NCI-H128 (cell line): ENCODE measurements at regions not wholly inside any gene's neighbourhood (a gene's known extent, or its start where the extent isn't known, plus 50 kb on each side); places are given as distances from the start of the nearest gene placed in this dataset.
"Not testable (repeated sequence)": the region's sequence is repeated elsewhere in the genome, so short reads cannot be mapped to it uniquely, and the experiment has no call there.

Experiments
- DNase-seq: peaks from one replicate; lab custom pipeline; 2025; ENCODE audit not compliant: unreplicated experiment; lab: John Stamatoyannopoulos, UW

GRCh38 chr2:72031346-72032110 lies 116.1 kb downstream of the CYP26B1 start:
- no peak for DNase-seq

- no peak for DNase-seq
These were observed 118.7 kb downstream of the CYP26B1 start for GRCh38 chr2:72028996-72029395.

DNA sequence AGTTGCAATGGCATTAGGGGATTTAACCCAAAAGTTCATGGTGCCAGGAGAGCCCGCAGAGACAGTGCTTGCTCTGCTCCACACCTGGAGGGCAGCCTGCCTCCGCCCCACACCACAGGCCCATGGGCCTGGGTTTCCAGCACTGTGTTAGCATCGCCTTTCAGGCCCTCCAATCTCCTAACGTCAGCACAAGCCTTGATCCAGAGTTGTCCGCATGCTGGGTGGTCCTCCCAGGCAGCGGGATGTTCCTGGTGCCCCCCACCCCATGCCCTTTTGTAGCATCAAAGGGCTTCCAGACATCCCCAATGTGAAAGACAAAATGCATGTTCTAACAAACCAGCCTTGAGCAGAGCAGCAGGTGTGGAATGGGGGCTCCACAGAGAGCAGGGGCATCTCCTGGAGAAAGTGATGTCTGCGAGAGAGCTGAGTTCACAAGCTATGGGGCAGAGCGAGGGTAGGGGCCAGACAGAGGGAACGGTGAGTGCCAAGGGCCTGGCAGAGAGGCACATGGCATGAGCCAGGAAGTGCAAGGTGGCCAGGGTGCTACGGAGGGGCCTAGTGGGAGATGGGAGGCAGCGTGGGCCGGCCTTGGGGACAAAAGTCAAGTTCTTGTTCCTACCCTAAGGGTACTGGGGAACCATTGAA lies 119.2 kb downstream of the CYP26B1 start:
- DNase-seq = no peak

- no peak for DNase-seq
These were observed 120.1 kb downstream of the CYP26B1 start for GRCh38 chr2:72027426-72028161.

DNA sequence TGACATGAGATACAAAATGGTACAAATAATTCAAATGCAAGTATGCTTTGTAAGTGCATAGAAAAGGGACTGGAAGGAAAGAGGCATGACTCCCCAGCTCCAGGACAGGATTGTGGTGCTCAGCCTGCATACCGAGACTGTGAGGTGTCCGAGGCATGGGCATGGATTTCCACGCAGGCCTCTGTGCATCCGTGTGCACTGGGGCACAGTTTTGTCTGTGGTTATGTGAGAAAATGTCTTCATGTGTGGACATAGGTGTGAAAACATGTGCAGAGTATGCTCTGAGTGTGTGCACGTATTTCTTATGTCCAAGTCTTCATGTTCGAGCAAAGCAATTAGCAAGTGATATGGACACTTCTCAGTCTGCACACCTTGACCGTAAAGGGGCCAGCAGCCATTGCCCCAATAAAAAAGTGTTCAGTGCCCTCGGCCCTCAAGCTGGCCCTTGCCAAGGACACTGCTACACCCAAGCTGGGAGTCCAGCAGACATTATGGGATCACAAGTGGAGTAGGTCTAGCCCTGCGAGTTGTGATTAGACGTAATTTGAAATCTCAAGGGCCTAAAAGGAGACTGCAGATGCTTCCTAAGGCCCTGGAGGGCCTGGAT lies 120.7 kb downstream of the CYP26B1 start:
- no peak for DNase-seq

- DNase-seq = no peak
These were observed 123.0 kb downstream of the CYP26B1 start for GRCh38 chr2:72024451-72025175.

DNA sequence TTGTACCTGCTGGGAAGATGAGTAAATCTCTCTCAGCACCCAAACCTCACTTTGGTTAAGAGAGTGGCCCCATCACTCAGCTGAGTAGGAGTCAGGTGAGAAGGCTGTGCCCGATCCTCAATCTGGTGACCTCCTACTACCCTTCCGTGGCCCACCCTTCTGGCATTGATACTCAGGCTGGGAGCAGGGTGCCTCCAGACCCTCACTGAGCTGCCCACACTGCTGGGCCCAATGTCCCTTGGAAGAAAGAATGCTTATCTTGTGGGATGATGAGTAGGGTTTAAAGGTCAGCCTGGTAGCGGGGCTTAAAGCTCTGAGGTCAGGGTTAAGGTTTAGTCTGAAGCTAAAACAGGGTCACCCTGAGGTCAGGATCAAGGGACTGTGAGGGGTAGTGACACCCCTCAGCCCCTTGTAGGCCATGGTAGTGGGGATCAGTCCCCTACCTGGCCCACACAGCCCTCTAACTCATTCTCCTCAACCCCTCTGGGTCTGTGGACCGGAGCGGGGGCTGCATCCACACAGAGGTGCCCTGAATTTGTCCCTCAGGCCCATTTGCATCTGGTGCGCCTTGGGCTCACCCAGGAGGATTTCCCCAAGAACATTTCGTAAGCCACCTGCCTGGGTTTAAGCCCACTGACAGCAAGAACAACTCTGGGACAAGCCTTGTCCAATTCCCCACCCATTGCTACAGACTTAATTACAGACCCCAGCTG lies 123.8 kb downstream of the CYP26B1 start:
- no peak for DNase-seq

DNA sequence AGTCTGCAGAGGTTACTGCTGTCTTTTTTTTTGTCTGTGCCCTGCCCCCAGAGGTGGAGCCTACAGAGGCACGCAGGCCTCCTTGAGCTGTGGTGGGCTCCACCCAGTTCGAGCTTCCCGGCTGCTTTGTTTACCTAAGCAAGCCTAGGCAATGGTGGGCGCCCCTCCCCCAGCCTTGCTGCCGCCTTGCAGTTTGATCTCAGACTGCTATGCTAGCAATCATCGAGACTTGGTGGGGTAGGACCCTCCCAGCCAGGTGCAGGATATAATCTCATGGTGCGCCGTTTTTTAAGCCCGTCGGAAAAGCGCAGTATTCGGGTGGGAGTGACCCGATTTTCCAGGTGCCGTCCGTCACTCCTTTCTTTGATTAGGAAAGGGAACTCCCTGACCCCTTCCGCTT lies 126.3 kb downstream of the CYP26B1 start:
- DNase-seq = not testable (repeated sequence)

GRCh38 chr2:72015266-72015665 lies 132.4 kb downstream of the CYP26B1 start:
- DNase-seq = no peak

DNA sequence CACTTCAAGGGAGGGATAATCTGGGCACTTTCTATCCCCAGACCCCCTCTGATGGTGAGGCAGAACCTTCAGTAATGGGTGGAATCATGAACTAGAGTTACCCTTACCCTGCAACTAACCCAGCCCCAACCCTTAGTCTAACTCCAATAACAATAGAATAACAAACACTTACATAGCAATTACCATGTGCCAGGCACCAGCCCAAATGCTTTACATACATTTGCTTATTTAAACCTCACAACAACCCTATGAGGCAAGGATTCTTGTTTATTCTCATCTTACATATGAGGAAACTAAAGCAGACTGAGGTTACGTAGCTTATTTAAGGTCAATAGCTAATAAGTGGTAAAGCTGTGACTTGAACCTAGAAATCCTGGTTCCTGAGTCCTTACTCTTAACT lies 132.8 kb downstream of the CYP26B1 start:
- DNase-seq = no peak

GRCh38 chr2:72013726-72014125 lies 133.9 kb downstream of the CYP26B1 start:
- DNase-seq = no peak

GRCh38 chr2:72012886-72013574 lies 134.6 kb downstream of the CYP26B1 start:
- no peak for DNase-seq

DNA sequence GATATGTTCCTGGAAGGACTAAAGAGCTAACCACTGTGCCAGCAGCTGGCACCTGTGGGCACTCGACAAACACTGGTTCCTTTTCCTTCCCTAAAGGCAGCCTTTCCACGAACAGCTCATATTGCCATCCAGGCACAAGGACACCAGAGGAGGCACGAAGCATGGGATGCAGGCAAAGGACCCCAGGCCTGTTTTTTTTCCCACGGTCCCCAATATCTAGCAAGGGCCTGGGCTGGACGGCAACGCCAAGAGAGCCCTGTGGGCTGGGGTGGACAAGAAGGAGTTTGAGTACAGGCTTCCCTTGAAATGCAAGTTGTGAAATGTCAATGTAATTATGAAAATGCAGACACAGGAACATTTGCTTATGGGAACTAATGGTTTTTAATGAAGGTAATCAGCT lies 135.9 kb downstream of the CYP26B1 start:
- no peak for DNase-seq

- DNase-seq = no peak
These were observed 136.3 kb downstream of the CYP26B1 start for GRCh38 chr2:72011370-72011689.

- DNase-seq = no peak
These were observed 136.9 kb downstream of the CYP26B1 start for GRCh38 chr2:72010647-72011369.

DNA sequence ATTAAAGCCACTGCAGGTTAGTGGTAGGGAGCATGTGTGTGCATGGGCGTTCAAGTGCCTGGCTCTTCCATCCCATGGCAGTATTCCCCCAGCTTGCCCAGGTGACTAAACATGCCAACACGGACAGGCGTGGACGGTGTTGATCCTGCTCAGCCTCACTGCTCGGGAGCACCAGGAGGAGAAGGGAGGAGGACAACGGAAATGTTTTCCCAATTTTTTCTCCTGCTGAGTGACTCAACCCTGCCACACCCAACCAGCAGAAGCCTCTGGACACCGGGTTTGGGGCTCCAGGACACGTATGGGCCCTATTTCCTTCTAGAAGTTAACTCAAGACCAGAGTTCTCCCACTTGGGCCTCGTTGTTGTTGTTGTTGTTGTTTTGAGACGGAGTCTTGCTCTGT lies 139.1 kb downstream of the CYP26B1 start:
- no peak for DNase-seq

GRCh38 chr2:72007402-72007801 lies 140.3 kb downstream of the CYP26B1 start:
- no peak for DNase-seq

GRCh38 chr2:72006188-72006736 lies 141.4 kb downstream of the CYP26B1 start:
- DNase-seq = no peak

DNA sequence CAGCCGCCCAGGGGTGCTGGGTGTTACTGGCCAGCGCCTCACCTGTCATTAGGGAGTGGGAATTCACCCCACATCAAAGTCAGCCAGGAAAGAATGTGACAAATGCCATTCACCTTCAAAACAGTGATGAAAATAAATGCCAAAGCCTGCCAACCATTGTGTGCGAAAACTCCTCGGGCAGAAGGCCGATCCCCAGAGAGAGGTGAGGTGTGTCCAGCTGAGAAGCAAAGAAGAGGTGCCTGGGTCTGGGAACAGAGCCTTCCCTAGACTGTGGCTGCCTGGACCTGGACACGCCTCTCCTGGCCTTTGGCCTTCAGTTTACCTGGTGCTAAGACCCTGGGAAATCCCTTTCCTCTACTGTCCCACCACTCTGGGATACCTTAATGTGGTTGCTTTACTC lies 142.7 kb downstream of the CYP26B1 start:
- no peak for DNase-seq
